NT2/D1 (cell line): ENCODE measurements at regions not wholly inside any gene's neighbourhood (a gene's known extent, or its start where the extent isn't known, plus 50 kb on each side); places are given as distances from the start of the nearest gene placed in this dataset.

Experiments
- YY1 ChIP-seq: IDR thresholded peaks from 2 replicates; pipeline ENCODE4 v1.6.1; 2011; ENCODE audit not compliant: insufficient read length, insufficient read depth
- ZNF274 ChIP-seq: IDR thresholded peaks from 2 replicates; pipeline ENCODE4 v1.6.1; 2011; ENCODE audit warnings: mild to moderate bottlenecking, low read depth, low read length

DNA sequence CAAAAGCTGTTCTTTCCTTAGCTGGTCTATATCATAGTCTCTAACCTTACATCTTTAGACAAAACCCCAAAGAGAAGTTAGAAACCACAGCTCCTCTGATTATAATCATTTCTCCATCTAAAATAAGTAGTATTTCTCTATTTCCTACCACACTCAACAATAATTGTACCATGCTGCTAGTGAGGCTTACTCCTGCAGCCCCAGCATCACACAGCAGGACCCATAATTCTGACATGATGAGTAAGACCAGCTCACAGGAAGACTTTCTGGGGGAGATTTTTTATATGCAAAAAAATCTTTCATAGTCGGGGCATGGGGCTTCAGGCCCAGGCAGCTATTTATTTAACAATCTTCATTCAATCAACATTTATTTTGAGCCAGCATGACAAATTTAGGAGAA is 441.6 kb downstream of the DYNC2H1 start:
- no peak for TF ChIP-seq YY1
- TF ChIP-seq ZNF274, result no peak
